ENCODE measurements at regions not wholly inside any gene's neighbourhood (a gene's known extent, or its start where the extent isn't known, plus 50 kb on each side); places are given as distances from the start of the nearest gene placed in this dataset.

DNA sequence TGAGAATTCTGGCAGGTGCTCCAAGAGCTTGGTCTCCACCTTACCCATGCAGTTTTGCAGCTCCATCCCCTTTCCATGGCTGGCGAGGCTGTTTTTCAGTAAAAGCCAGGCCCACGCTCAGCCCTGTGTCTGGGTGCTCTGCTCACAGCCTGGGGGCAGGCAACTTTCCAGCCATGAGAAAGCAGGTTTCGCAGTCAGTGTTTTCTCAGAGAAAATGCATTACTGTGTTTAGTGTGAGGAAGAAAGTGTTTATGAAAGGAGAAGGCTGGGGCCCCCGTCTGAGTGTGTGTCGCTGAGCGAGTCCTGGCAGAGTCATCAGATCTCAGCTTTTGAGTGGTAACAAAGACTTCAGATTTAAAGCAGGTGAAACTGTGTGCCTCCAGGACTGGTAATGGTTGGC lies 248.1 kb downstream of the IRX1 start:
- TF ChIP-seq, protein P1, sequence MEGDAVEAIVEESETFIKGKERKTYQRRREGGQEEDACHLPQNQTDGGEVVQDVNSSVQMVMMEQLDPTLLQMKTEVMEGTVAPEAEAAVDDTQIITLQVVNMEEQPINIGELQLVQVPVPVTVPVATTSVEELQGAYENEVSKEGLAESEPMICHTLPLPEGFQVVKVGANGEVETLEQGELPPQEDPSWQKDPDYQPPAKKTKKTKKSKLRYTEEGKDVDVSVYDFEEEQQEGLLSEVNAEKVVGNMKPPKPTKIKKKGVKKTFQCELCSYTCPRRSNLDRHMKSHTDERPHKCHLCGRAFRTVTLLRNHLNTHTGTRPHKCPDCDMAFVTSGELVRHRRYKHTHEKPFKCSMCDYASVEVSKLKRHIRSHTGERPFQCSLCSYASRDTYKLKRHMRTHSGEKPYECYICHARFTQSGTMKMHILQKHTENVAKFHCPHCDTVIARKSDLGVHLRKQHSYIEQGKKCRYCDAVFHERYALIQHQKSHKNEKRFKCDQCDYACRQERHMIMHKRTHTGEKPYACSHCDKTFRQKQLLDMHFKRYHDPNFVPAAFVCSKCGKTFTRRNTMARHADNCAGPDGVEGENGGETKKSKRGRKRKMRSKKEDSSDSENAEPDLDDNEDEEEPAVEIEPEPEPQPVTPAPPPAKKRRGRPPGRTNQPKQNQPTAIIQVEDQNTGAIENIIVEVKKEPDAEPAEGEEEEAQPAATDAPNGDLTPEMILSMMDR (IDR thresholded peaks at IDR 0.05), result no peak
- TF ChIP-seq POLR2A (IDR thresholded peaks at IDR 0.05) (no peak), POLR2AphosphoS5 (IDR thresholded peaks at IDR 0.05) (no peak)
